Progenitor cell of endocrine pancreas (in vitro differentiated cells): ENCODE measurements at regions not wholly inside any gene's neighbourhood (a gene's known extent, or its start where the extent isn't known, plus 50 kb on each side); places are given as distances from the start of the nearest gene placed in this dataset.

Experiments used
- DNase-seq: peaks from one replicate; pipeline ENCODE4 v3.0.0; 2021; ENCODE audit warnings: low spot score; ENCODE audit not compliant: unreplicated experiment
- H3K27ac Mint-ChIP-seq: 2 replicates; pipeline ENCODE4 v1.8.0; 2021; ENCODE audit warnings: mild to moderate bottlenecking, moderate library complexity, mixed read lengths
- H3K27me3 Mint-ChIP-seq: 2 replicates; pipeline ENCODE4 v1.8.0; 2021; ENCODE audit warnings: mixed read lengths
- H3K36me3 Mint-ChIP-seq: 2 replicates; pipeline ENCODE4 v1.8.0; 2022; ENCODE audit warnings: mixed read lengths; ENCODE audit not compliant: insufficient read depth
- H3K4me1 Mint-ChIP-seq: 2 replicates; pipeline ENCODE4 v1.8.0; 2021; ENCODE audit warnings: low read depth, mixed read lengths
- H3K4me3 Mint-ChIP-seq: 2 replicates; pipeline ENCODE4 v1.8.0; 2021; ENCODE audit warnings: low read depth, mild to moderate bottlenecking, moderate library complexity, mixed read lengths
- H3K9me3 Mint-ChIP-seq: 2 replicates; pipeline ENCODE4 v1.8.0; 2021; ENCODE audit warnings: low read depth, mixed read lengths
- CTCF ChIP-seq: fragments of 200-600 bp; sonication (generic); IDR thresholded peaks from one replicate; pipeline ENCODE4 v1.5.0; 2021; ENCODE audit warnings: antibody characterized with exemption, mild to moderate bottlenecking; ENCODE audit not compliant: unreplicated experiment

GRCh38 chr14:85380881-85381280 lies 149.1 kb upstream of the FLRT2 start:
- Mint-ChIP-seq H3K27me3 (no peaks in the 10 kb centered on the region), H3K27ac (no peak overlapping the region), H3K4me3 (no peak overlapping the region), H3K9me3 (no peaks in the 10 kb centered on the region), H3K36me3 (no peaks in the 10 kb centered on the region), H3K4me1 (peaks cover 11% of the 10 kb centered on the region)
- no peak for DNase-seq
- no peak for TF ChIP-seq CTCF

GRCh38 chr14:85382341-85382740 lies 147.6 kb upstream of the FLRT2 start:
- Mint-ChIP-seq H3K27ac (no peak overlapping the region), H3K4me1 (peaks cover 5% of the 10 kb centered on the region), H3K36me3 (no peaks in the 10 kb centered on the region), H3K9me3 (no peaks in the 10 kb centered on the region), H3K4me3 (no peak overlapping the region), H3K27me3 (no peaks in the 10 kb centered on the region)
- no peak for TF ChIP-seq CTCF
- DNase-seq: no peak

GRCh38 chr14:85387181-85387580 lies 142.8 kb upstream of the FLRT2 start:
- no peak overlapping the region for H3K4me3 Mint-ChIP-seq
- H3K9me3 Mint-ChIP-seq: no peaks in the 10 kb centered on the region
- TF ChIP-seq CTCF: no peak
- H3K36me3 Mint-ChIP-seq: no peaks in the 10 kb centered on the region
- DNase-seq: no peak
- H3K27ac Mint-ChIP-seq: no peak overlapping the region
- H3K27me3 Mint-ChIP-seq: no peaks in the 10 kb centered on the region
- peaks cover 7% of the 10 kb centered on the region for H3K4me1 Mint-ChIP-seq

- Mint-ChIP-seq H3K27ac (no peak overlapping the region), H3K4me3 (no peak overlapping the region), H3K27me3 (no peaks in the 10 kb centered on the region), H3K36me3 (no peaks in the 10 kb centered on the region), H3K4me1 (peaks cover 11% of the 10 kb centered on the region), H3K9me3 (no peaks in the 10 kb centered on the region)
- TF ChIP-seq CTCF: no peak
- no peak for DNase-seq
Measured at GRCh38 chr14:85390236-85390635, 139.7 kb upstream of the FLRT2 start.

GRCh38 chr14:85391455-85391854 lies 138.5 kb upstream of the FLRT2 start:
- no peak for DNase-seq
- Mint-ChIP-seq H3K27me3 (no peaks in the 10 kb centered on the region), H3K4me1 (peaks cover 13% of the 10 kb centered on the region), H3K36me3 (no peaks in the 10 kb centered on the region), H3K27ac (no peak overlapping the region), H3K9me3 (peaks cover 3% of the 10 kb centered on the region), H3K4me3 (no peak overlapping the region)
- no peak for TF ChIP-seq CTCF

- no peak overlapping the region for H3K27ac Mint-ChIP-seq
- TF ChIP-seq CTCF: no peak
- no peaks in the 10 kb centered on the region for H3K27me3 Mint-ChIP-seq
- H3K36me3 Mint-ChIP-seq: no peaks in the 10 kb centered on the region
- DNase-seq: no peak
- peaks cover 3% of the 10 kb centered on the region for H3K9me3 Mint-ChIP-seq
- no peak overlapping the region for H3K4me3 Mint-ChIP-seq
- H3K4me1 Mint-ChIP-seq: peaks cover 13% of the 10 kb centered on the region
Measured at GRCh38 chr14:85391892-85392291, 138.1 kb upstream of the FLRT2 start.
